AG09319 (cell line): ENCODE measurements at regions not wholly inside any gene's neighbourhood (a gene's known extent, or its start where the extent isn't known, plus 50 kb on each side); places are given as distances from the start of the nearest gene placed in this dataset.

Source experiments
- DNase-seq: peaks from one replicate; pipeline ENCODE4 v3.0.0-alpha.2; 2010; ENCODE audit warnings: low read depth; ENCODE audit errors: extremely low read depth
- TF ChIP-seq, protein P1 (sequence below): IDR thresholded peaks from 2 replicates; pipeline ENCODE4 v1.5.1; 2011; ENCODE audit warnings: low read depth, mild to moderate bottlenecking, inconsistent platforms, low read length, moderate library complexity

DNA sequence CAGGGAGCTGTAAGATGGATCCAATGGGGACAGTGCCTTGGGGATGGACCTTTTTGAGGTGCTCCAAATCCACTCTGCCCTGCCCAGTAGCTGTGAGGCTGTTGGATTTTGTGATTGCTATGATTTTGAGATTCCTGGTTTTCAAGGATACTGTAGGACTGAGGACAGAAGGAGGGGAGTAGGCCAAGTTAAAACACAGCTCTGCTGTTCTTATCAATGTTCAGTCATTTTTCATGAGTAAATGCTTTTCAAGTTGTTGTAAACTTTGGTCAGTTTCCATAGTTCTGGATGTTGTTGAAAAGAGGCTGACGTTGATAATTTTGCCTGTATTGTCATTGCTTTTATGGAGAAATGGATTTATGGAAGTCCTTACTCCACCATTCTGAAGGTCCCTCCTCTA lies 361.2 kb downstream of the ZNF516 start:
- TF ChIP-seq, protein P1, sequence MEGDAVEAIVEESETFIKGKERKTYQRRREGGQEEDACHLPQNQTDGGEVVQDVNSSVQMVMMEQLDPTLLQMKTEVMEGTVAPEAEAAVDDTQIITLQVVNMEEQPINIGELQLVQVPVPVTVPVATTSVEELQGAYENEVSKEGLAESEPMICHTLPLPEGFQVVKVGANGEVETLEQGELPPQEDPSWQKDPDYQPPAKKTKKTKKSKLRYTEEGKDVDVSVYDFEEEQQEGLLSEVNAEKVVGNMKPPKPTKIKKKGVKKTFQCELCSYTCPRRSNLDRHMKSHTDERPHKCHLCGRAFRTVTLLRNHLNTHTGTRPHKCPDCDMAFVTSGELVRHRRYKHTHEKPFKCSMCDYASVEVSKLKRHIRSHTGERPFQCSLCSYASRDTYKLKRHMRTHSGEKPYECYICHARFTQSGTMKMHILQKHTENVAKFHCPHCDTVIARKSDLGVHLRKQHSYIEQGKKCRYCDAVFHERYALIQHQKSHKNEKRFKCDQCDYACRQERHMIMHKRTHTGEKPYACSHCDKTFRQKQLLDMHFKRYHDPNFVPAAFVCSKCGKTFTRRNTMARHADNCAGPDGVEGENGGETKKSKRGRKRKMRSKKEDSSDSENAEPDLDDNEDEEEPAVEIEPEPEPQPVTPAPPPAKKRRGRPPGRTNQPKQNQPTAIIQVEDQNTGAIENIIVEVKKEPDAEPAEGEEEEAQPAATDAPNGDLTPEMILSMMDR: no peak
- DNase-seq: no peak

DNA sequence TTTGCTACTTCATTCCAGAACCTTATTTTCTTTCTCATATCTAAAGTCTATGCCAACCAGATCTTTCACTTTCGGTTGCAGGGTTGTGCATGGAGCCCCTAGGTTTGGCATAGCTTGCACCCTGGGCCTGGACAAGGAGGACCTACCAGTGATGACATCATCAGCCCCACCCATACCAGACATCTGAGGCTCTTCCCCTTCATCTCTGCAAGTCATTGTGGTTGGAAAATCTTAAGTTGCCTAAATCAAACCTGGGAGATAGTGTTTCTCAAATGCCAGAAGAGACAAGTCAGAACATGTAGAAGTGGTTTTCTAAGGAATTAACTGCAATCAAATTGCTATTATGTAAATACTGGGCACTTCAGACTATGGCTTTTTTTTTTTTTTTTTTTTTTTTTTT lies 363.3 kb downstream of the ZNF516 start:
- TF ChIP-seq, protein P1: no peak

DNA sequence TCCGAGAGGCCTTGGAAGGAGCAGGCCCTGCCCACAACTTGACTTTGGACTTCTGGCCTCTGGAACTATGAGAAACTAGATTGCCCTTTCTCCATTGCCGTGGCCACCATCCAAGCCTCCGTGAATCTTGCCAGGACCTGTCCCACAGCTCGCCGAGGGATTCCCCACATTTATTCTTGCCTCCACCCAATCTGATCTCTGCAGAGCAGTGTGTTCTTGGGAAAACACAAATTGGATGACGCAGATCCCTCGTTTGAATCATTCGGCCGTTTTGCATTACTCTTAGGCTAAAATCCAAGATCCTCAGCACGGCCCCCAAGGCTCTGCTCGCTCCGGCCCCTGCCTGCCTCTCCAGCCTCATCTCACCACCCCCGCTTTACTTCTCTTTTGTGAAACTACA lies 364.2 kb downstream of the ZNF516 start:
- DNase-seq: no peak
- TF ChIP-seq, protein P1: no peak

More for the DNA sequence above, 363.3 kb downstream of the ZNF516 start:
- no peak for DNase-seq

DNA sequence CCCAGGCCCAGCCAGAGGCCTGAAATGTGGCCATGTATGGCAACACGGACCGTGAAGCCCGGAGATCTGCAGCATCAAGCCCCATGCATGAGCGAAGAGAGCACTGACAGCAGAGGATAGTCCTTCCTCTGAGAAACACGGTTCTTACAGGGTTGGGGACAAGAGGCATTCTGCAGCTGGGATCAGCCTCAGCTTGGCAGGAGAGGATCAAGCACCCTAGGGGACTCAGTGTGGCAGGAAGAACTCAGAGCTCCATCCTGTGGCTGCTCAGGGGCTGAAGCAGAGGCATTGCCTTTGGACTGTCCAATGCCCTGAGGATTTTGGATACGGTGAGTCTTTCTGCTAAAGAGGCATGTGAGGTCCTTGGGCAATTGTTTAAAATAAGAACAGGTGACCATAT lies 368.7 kb downstream of the ZNF516 start:
- TF ChIP-seq, protein P1: no peak
- DNase-seq: no peak

DNA sequence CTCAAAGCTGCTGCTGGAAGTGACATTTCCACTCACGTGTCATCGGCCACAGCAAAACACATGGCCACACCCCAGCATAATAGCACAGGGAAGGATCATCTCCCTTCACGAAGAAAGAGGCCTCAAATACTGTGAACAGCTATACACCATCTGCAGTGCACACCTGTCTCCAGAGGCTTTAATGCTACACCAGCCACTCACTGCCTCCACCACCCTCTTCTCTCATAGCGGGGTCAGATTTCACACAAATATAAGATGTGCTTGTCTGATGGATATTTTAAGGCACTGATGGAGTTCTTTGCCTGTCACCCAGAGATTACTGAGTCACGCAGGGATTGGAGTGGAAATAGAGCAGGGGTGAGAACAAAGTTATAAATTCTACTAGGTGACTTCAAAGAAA lies 374.0 kb downstream of the ZNF516 start:
- TF ChIP-seq, protein P1: no peak
- no peak for DNase-seq

DNA sequence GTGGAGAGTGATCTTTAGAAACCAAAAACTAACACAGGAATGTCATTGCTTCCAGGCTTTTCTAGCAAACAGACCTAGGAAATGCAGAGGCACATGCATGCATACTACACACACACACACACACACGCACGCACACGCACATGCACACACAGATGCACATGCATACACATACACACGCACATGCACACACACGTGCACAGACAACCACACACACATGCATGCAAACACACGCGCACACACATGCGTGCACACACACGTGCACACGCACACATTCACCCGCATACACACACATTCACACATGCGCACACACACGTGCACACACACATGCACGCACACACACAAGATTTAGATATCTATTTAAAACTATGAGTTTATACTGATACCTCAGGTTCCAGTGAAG lies 379.5 kb downstream of the ZNF516 start:
- DNase-seq: no peak
- TF ChIP-seq, protein P1: no peak

DNA sequence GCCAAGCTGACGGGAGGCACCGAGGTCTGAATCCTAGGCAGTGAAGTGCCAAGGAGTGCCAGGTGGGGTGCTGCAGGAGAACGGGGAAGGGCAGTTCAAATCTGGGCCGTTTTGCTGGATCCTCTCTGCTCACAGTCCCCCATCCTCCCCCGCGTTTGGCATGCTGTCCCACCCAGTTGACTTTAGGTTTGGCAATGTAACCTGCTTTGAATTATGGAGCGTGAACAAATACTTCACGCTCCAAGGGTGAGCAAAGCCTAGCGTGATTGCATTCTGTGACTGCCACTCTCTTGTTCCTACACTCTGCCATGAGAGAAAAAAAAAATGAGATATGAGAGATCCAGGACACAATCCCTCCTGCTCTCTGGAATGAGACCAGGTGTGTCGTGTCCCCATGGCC lies 381.9 kb downstream of the ZNF516 start:
- no peak for DNase-seq
- TF ChIP-seq, protein P1: no peak

DNA sequence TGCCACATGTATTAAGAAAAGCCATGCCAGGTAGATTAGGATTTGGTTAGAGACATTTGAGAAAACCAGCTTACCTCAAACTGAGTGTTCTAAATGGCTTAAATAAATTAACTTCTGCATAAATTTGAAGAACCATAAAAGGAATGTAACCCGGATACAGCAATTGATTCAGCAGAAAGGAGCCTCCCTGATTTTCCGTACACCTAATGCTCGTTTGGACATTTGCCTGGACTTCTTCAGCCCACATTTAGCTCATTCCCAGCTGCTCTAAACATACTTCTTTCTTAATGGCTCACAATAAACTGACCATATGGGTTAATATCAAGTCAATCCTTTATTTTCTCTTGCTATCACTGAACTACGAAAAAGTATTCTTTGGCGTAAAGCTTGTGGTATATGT lies 392.4 kb downstream of the ZNF516 start:
- TF ChIP-seq, protein P1: no peak
- DNase-seq: no peak
